Adrenal gland (tissue), 5 donors: ENCODE measurements at regions not wholly inside any gene's neighbourhood (a gene's known extent, or its start where the extent isn't known, plus 50 kb on each side); places are given as distances from the start of the nearest gene placed in this dataset.

Experiments
- CTCF ChIP-seq, 6 experiments: fragments of 450-650 bp in 4 of 6; fragments of 200-600 bp in 2 of 6; sonication (generic) in 1 of 6; IDR thresholded peaks; 1 replicate in 5 of 6; 2 replicates in 1 of 6; pipeline versions ENCODE4 v1.5.1 to v1.8.0; 2016 to 2021; ENCODE audit warnings: antibody characterized with exemption in 6 of 6, mild to moderate bottlenecking in 2 of 6, moderate library complexity in 1 of 6
- POLR2A ChIP-seq, 2 donors: fragments of 450-650 bp; IDR thresholded peaks; one replicate each; pipeline ENCODE4 v1.6.1; 2017; ENCODE audit warnings: antibody characterized with exemption in 2 of 2, mild to moderate bottlenecking in 2 of 2, moderate library complexity in 1 of 2
- donor health status: DM: no; HTN: no; CAD: no.

- TF ChIP-seq CTCF (IDR thresholded peaks at IDR 0.05) = no peak
- TF ChIP-seq POLR2A (IDR thresholded peaks at IDR 0.05) = no peak
Measured at GRCh38 chr6:48782225-48782624, 671.2 kb upstream of the PTCHD4 start.
